H1 (cell line): ENCODE measurements at regions not wholly inside any gene's neighbourhood (a gene's known extent, or its start where the extent isn't known, plus 50 kb on each side); places are given as distances from the start of the nearest gene placed in this dataset.
A peak's percentile ranks its signal among the peaks of the same experiment; 100 is the strongest.
"Not testable (repeated sequence)": the region's sequence is repeated elsewhere in the genome, so short reads cannot be mapped to it uniquely, and the experiment has no call there.

Experiments
- CTCF ChIA-PET: fragments of 300-600 bp; sonication (Branson Sonifier 250); formaldehyde crosslinking; loops from one replicate; lab custom pipeline; 2021; ENCODE audit not compliant: partially characterized antibody; lab: Charles Lee
- POLR2A ChIA-PET: fragments of 300-600 bp; sonication (Branson Sonifier 250); formaldehyde crosslinking; loops from one replicate; lab custom pipeline; 2021; ENCODE audit warnings: inconsistent platforms; ENCODE audit not compliant: partially characterized antibody; lab: Charles Lee
- DNase-seq, 2 experiments: peaks; one replicate each; pipeline versions ENCODE4 v3.0.0 to v3.0.0-alpha.2; 2010 to 2022; ENCODE audit warnings: low spot score in 2 of 2, low read depth in 1 of 2, mixed read lengths in 1 of 2
- FAIRE-seq: peaks from 2 replicates; lab custom pipeline; 2011; peaks lifted over from hg19 to GRCh38; lab: Jason Lieb, UNC
- H2AFZ ChIP-seq: 2 replicates; pipeline ENCODE4 v1.8.1; 2012; ENCODE audit warnings: low read length, inconsistent platforms
- H2AK5ac ChIP-seq: 2 replicates; pipeline ENCODE4 v1.6.1; 2013; ENCODE audit warnings: low read depth, low read length
- H2BK120ac ChIP-seq: replicated peaks from 2 replicates; pipeline ENCODE3; 2013; ENCODE audit warnings: low read depth, low read length, inconsistent platforms
- H2BK12ac ChIP-seq: 2 replicates; pipeline ENCODE4 v1.6.1; 2013; ENCODE audit warnings: low read depth, low read length
- H2BK15ac ChIP-seq: 2 replicates; pipeline ENCODE4 v1.6.1; 2013; ENCODE audit warnings: low read length
- H2BK20ac ChIP-seq: 2 replicates; pipeline ENCODE4 v1.6.1; 2013; ENCODE audit warnings: low read length
- H2BK5ac ChIP-seq: 2 replicates; pipeline ENCODE4 v1.6.1; 2013; ENCODE audit warnings: low read depth, low read length
- H3K14ac ChIP-seq: 2 replicates; pipeline ENCODE4 v1.6.1; 2013; ENCODE audit warnings: inconsistent platforms; ENCODE audit not compliant: insufficient read length
- H3K18ac ChIP-seq: 2 replicates; pipeline ENCODE4 v1.6.1; 2013; ENCODE audit warnings: low read length; ENCODE audit errors: extremely low read depth
- H3K23ac ChIP-seq: 2 replicates; pipeline ENCODE4 v1.6.1; 2013; ENCODE audit warnings: inconsistent platforms; ENCODE audit not compliant: insufficient read length
- H3K23me2 ChIP-seq: 2 replicates; pipeline ENCODE4 v1.6.1; 2013; ENCODE audit warnings: low read depth, low read length
- H3K27ac ChIP-seq: 2 replicates; pipeline ENCODE4 v1.6.1; 2011; ENCODE audit warnings: low read depth, low read length, inconsistent platforms
- H3K27me3 ChIP-seq, 4 experiments: replicated peaks in 1 of 4; 1 replicate in 1 of 4; 2 replicates in 3 of 4; pipeline versions ENCODE4 v1.6.1 to v1.8.1; 2011 to 2013; ENCODE audit warnings: low read length in 3 of 4, mild to moderate bottlenecking in 3 of 4, inconsistent platforms in 2 of 4, mixed read lengths in 2 of 4, moderate library complexity in 1 of 4; ENCODE audit not compliant: control insufficient read depth in 3 of 4, insufficient read depth in 3 of 4; ENCODE audit errors: extremely low read depth in 1 of 4
- H3K36me3 ChIP-seq, 4 experiments: 2 replicates each; pipeline versions ENCODE4 v1.6.1 to v1.8.1; 2011 to 2013; ENCODE audit warnings: mild to moderate bottlenecking in 4 of 4, low read length in 3 of 4, moderate library complexity in 2 of 4, control low read depth in 1 of 4, inconsistent platforms in 1 of 4; ENCODE audit not compliant: insufficient read depth in 4 of 4, control insufficient read depth in 2 of 4
- H3K4ac ChIP-seq: replicated peaks from 2 replicates; pipeline ENCODE3; 2013; ENCODE audit warnings: low read length, low read depth, mixed read lengths, inconsistent platforms; ENCODE audit not compliant: insufficient read length
- H3K4me1 ChIP-seq, 4 experiments: replicated peaks in 1 of 4; 1 replicate in 1 of 4; 2 replicates in 3 of 4; pipeline versions ENCODE4 v1.6.1 to v1.8.1; 2011 to 2013; ENCODE audit warnings: low read length in 3 of 4, inconsistent platforms in 2 of 4, mixed read lengths in 1 of 4; ENCODE audit not compliant: insufficient read depth in 4 of 4, control insufficient read depth in 3 of 4
- H3K4me2 ChIP-seq, 2 experiments: 2 replicates each; pipeline versions ENCODE4 v1.6.1 to v1.8.1; 2011 to 2013; ENCODE audit warnings: low read depth in 2 of 2, low read length in 2 of 2, control low read depth in 1 of 2, inconsistent platforms in 1 of 2, mild to moderate bottlenecking in 1 of 2; ENCODE audit not compliant: insufficient read depth in 1 of 2
- H3K4me3 ChIP-seq, 4 experiments: fragments of 200-600, 300-600 bp in 1 of 4; sonication (generic), shearing (Covaris generic), sonication (Bioruptor Twin) in 1 of 4; 2 replicates each; pipeline versions ENCODE4 v1.5.1 to v1.8.1; 2011 to 2016; ENCODE audit warnings: low read length in 4 of 4, low read depth in 3 of 4, control low read depth in 2 of 4, inconsistent platforms in 2 of 4, mild to moderate bottlenecking in 2 of 4, mixed read lengths in 1 of 4, moderate library complexity in 1 of 4; ENCODE audit not compliant: insufficient read depth in 2 of 4; ENCODE audit errors: extremely low read depth in 1 of 4
- H3K56ac ChIP-seq: replicated peaks from 2 replicates; pipeline ENCODE3; 2013; ENCODE audit warnings: low read depth, mild to moderate bottlenecking, mixed read lengths, low read length, inconsistent platforms; ENCODE audit not compliant: insufficient read length
- H3K79me1 ChIP-seq: 2 replicates; pipeline ENCODE4 v1.6.1; 2013; ENCODE audit warnings: low read depth, low read length, control low read depth
- H3K79me2 ChIP-seq, 2 experiments: 2 replicates each; pipeline versions ENCODE4 v1.6.1 to v1.8.1; 2012 to 2013; ENCODE audit warnings: low read length in 2 of 2, mild to moderate bottlenecking in 2 of 2, inconsistent platforms in 1 of 2; ENCODE audit not compliant: insufficient read depth in 2 of 2, control insufficient read depth in 1 of 2
- H3K9ac ChIP-seq, 4 experiments: replicated peaks in 1 of 4; 1 replicate in 1 of 4; 2 replicates in 3 of 4; pipeline versions ENCODE4 v1.6.1 to v1.8.1; 2011 to 2013; ENCODE audit warnings: low read depth in 3 of 4, low read length in 3 of 4, control low read depth in 2 of 4, mild to moderate bottlenecking in 2 of 4, moderate library complexity in 2 of 4, inconsistent platforms in 1 of 4; ENCODE audit errors: extremely low read depth in 1 of 4
- H3K9me3 ChIP-seq, 2 experiments: 2 replicates each; pipeline versions ENCODE4 v1.6.1 to v1.8.1; 2012 to 2013; ENCODE audit warnings: mild to moderate bottlenecking in 2 of 2, moderate library complexity in 2 of 2, control low read depth in 1 of 2, inconsistent platforms in 1 of 2, low read depth in 1 of 2, low read length in 1 of 2, mixed read lengths in 1 of 2; ENCODE audit not compliant: insufficient read depth in 2 of 2
- H4K20me1 ChIP-seq, 2 experiments: replicated peaks in 1 of 2; 2 replicates each; pipeline versions ENCODE3 to v1.8.1; 2011 to 2013; ENCODE audit warnings: inconsistent platforms in 2 of 2, low read length in 2 of 2, mild to moderate bottlenecking in 1 of 2; ENCODE audit not compliant: insufficient read depth in 2 of 2, control insufficient read depth in 1 of 2
- H4K5ac ChIP-seq: 2 replicates; pipeline ENCODE4 v1.6.1; 2013; ENCODE audit warnings: low read length, low read depth, mixed read lengths, inconsistent platforms; ENCODE audit not compliant: insufficient read length
- H4K8ac ChIP-seq: 2 replicates; pipeline ENCODE4 v1.8.0; 2013; ENCODE audit warnings: mild to moderate bottlenecking, moderate library complexity, low read length, inconsistent platforms; ENCODE audit not compliant: insufficient read depth; ENCODE audit errors: extremely low read depth
- H4K91ac ChIP-seq: replicated peaks from 2 replicates; pipeline ENCODE3; 2013; ENCODE audit warnings: low read length, mixed read lengths, inconsistent platforms; ENCODE audit not compliant: insufficient read length
- WGBS, 2 experiments: shearing (Covaris generic) in 1 of 2; methylation state at CpG; one replicate each; pipeline versions ENCODE4 v1.1.6 to v1.1.7; 2013 to 2015; ENCODE audit warnings: low lambda C conversion rate in 2 of 2, mixed read lengths in 2 of 2, inconsistent platforms in 1 of 2, low coverage in 1 of 2, missing lambda C conversion rate in 1 of 2; ENCODE audit not compliant: insufficient replicate concordance in 2 of 2, insufficient coverage in 1 of 2, insufficient read length in 1 of 2; ENCODE audit errors: extremely low coverage in 1 of 2, missing lambda C conversion rate in 1 of 2; 5-methylcytosine and 5-hydroxymethylcytosine counted together

DNA sequence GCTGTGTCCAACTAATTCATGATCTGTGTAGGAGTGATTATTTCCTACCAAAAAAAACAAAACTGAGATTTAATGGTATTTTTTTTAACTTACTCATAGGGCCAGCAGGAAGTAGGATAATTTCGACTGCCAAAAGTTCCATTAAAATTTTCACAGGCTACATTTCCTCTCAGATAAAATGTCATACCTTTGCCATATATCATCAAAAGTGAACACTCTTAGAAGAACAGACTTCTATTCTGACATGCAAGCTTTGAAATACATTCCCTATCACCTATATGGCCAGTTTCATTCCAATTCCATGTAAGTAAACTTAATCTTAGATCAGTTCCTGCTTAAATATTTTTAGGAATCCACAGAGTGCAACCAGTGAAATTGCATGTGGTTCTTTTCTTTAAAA lies 1636.7 kb downstream of the CDY2B start:
- H2BK5ac ChIP-seq, H3K9me3 ChIP-seq, H2BK15ac ChIP-seq, CTCF ChIA-PET, H3K14ac ChIP-seq, H4K5ac ChIP-seq, H2AFZ ChIP-seq, H3K4ac ChIP-seq, H3K4me2 ChIP-seq, H3K9ac ChIP-seq, H3K4me3 ChIP-seq, H3K79me2 ChIP-seq, H4K8ac ChIP-seq, H4K20me1 ChIP-seq, H3K27ac ChIP-seq, POLR2A ChIA-PET, H2BK20ac ChIP-seq, DNase-seq, H4K91ac ChIP-seq, H2AK5ac ChIP-seq, H3K23ac ChIP-seq, H3K18ac ChIP-seq, H3K23me2 ChIP-seq, H3K36me3 ChIP-seq, H3K56ac ChIP-seq, H3K4me1 ChIP-seq, H2BK12ac ChIP-seq, H3K79me1 ChIP-seq, H2BK120ac ChIP-seq, H3K27me3 ChIP-seq: not testable (repeated sequence)
- WGBS, 2 experiments, result no CpG with 5 or more reads among the region's 1 CpG
- peak; percentile 83 for FAIRE-seq

DNA sequence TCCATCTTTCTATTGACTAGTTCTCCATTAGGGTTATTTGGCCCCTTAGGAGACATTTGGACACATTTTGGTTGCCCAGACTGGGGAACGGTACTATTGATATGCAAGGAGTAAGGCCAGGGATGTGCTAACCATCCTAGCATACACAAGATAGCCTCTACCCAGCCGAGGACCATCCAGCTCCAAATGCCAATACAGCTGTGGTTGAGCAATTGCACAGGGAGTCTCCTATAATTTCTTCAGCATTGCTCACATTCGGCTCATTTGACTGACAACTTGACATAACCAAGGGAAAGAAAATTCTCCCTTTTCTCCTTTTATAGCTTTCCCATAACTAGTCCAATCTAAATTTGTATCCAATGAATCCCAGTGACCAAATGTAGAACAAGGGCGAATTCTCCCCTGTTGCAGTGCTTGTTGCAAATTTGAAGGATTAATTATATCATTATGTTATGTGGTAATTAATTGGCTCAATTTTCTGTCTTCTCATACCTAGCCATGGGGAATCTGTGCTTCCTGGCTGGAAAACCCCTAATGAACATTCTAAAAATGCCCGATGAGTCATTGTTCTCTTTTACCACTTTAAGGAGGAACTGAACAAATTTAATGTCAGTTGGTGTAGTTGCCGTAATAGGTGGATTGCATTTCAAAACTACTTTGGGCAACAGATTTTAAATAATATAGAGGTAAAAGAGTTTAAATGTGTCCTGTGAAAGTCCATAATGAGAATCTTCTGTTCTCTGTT lies 1625.3 kb downstream of the CDY2B start:
- H3K4me1 ChIP-seq, POLR2A ChIA-PET, H3K27ac ChIP-seq, H4K8ac ChIP-seq, CTCF ChIA-PET, H4K5ac ChIP-seq, H3K4ac ChIP-seq, H3K9ac ChIP-seq, H3K4me3 ChIP-seq, H4K91ac ChIP-seq, H3K18ac ChIP-seq, H3K56ac ChIP-seq, H2AFZ ChIP-seq, H4K20me1 ChIP-seq, H2BK12ac ChIP-seq, H2AK5ac ChIP-seq, H2BK120ac ChIP-seq, H3K23ac ChIP-seq, H2BK15ac ChIP-seq, H3K9me3 ChIP-seq, H3K27me3 ChIP-seq, H3K14ac ChIP-seq, FAIRE-seq, H3K79me1 ChIP-seq, H2BK5ac ChIP-seq, H3K79me2 ChIP-seq, H3K36me3 ChIP-seq, DNase-seq, H2BK20ac ChIP-seq, H3K4me2 ChIP-seq, H3K23me2 ChIP-seq: not testable (repeated sequence)
- WGBS, 2 experiments, result no CpG with 5 or more reads among the region's 6 CpGs
